ENCODE measurements at regions not wholly inside any gene's neighbourhood (a gene's known extent, or its start where the extent isn't known, plus 50 kb on each side); places are given as distances from the start of the nearest gene placed in this dataset.
A peak's percentile ranks its signal among the peaks of the same experiment; 100 is the strongest.

- no peak for DNase-seq
Observed at GRCh38 chr16:49127103-49127502, 154.5 kb downstream of the CBLN1 start.

- DNase-seq, result no peak
Observed at GRCh38 chr16:49121636-49122035, 160.0 kb downstream of the CBLN1 start.

GRCh38 chr16:49120631-49121030 is 161.0 kb downstream of the CBLN1 start:
- no peak for DNase-seq

GRCh38 chr16:49116873-49117272 is 164.8 kb downstream of the CBLN1 start:
- DNase-seq, result no peak

GRCh38 chr16:49115956-49116355 is 165.7 kb downstream of the CBLN1 start:
- no peak for DNase-seq

GRCh38 chr16:49112754-49113153 is 168.9 kb downstream of the CBLN1 start:
- no peak for DNase-seq

- DNase-seq, result no peak
Observed at GRCh38 chr16:49111351-49111750, 170.3 kb downstream of the CBLN1 start.

GRCh38 chr16:49108611-49109010 is 173.0 kb downstream of the CBLN1 start:
- no peak for DNase-seq

GRCh38 chr16:49103298-49103697 is 178.3 kb downstream of the CBLN1 start:
- no peak for DNase-seq

GRCh38 chr16:49101997-49102396 is 179.6 kb downstream of the CBLN1 start:
- no peak for DNase-seq

- DNase-seq, result no peak
Observed at GRCh38 chr16:49100366-49100765, 181.3 kb downstream of the CBLN1 start.

GRCh38 chr16:49097964-49098363 is 183.7 kb downstream of the CBLN1 start:
- DNase-seq, result no peak

- no peak for DNase-seq
Observed at GRCh38 chr16:49096176-49096945, 185.3 kb downstream of the CBLN1 start.

- no peak for DNase-seq
Observed at GRCh38 chr16:49095539-49095938, 186.1 kb downstream of the CBLN1 start.

- DNase-seq, result no peak
Observed at GRCh38 chr16:49094471-49094870, 187.2 kb downstream of the CBLN1 start.

- no peak for DNase-seq
Observed at GRCh38 chr16:49093939-49094338, 187.7 kb downstream of the CBLN1 start.

GRCh38 chr16:49092704-49093103 is 188.9 kb downstream of the CBLN1 start:
- DNase-seq, result peak; percentile 56

GRCh38 chr16:49089533-49089932 is 192.1 kb downstream of the CBLN1 start:
- DNase-seq, result no peak

GRCh38 chr16:49089039-49089438 is 192.6 kb downstream of the CBLN1 start:
- DNase-seq, result no peak

GRCh38 chr16:49085686-49086085 is 196.0 kb downstream of the CBLN1 start:
- no peak for DNase-seq

GRCh38 chr16:49084628-49085390 is 196.8 kb downstream of the CBLN1 start:
- no peak for DNase-seq

- no peak for DNase-seq
Observed at GRCh38 chr16:49081554-49081953, 200.1 kb downstream of the CBLN1 start.

- no peak for DNase-seq
Observed at GRCh38 chr16:49081086-49081485, 200.6 kb downstream of the CBLN1 start.

GRCh38 chr16:49078571-49078970 is 203.1 kb downstream of the CBLN1 start:
- DNase-seq, result no peak
